ENCODE measurements at regions not wholly inside any gene's neighbourhood (a gene's known extent, or its start where the extent isn't known, plus 50 kb on each side); places are given as distances from the start of the nearest gene placed in this dataset.
"Not testable (repeated sequence)": the region's sequence is repeated elsewhere in the genome, so short reads cannot be mapped to it uniquely, and the experiment has no call there.

GRCh38 chr2:181798022-181798421 lies 93.5 kb upstream of the ITPRID2 start:
- no peaks in the 10 kb centered on the region for H3K4me1 Mint-ChIP-seq (ENCODE audit: low read depth, unreplicated experiment)
- no peak overlapping the region for H3K4me3 Mint-ChIP-seq (ENCODE audit: unreplicated experiment)
- TF ChIP-seq CTCF (IDR thresholded peaks at IDR 0.05; ENCODE audit: partially characterized antibody, unreplicated experiment) = no peak
- H3K36me3 Mint-ChIP-seq (ENCODE audit: unreplicated experiment) = no peaks in the 10 kb centered on the region
- H3K27ac Mint-ChIP-seq (ENCODE audit: unreplicated experiment) = no peak overlapping the region
- H3K9me3 Mint-ChIP-seq (ENCODE audit: unreplicated experiment) = peaks cover under 1% of the 10 kb centered on the region
- H3K27me3 Mint-ChIP-seq (ENCODE audit: unreplicated experiment) = no peaks in the 10 kb centered on the region
- DNase-seq = no peak

- H3K27ac Mint-ChIP-seq (ENCODE audit: unreplicated experiment); H3K4me3 Mint-ChIP-seq (ENCODE audit: unreplicated experiment); DNase-seq; H3K36me3 Mint-ChIP-seq (ENCODE audit: unreplicated experiment); H3K9me3 Mint-ChIP-seq (ENCODE audit: unreplicated experiment); H3K4me1 Mint-ChIP-seq (ENCODE audit: low read depth, unreplicated experiment); H3K27me3 Mint-ChIP-seq (ENCODE audit: unreplicated experiment): not testable (repeated sequence)
Observed at GRCh38 chr2:181802300-181802699, 89.2 kb upstream of the ITPRID2 start.

GRCh38 chr2:181803903-181804799 lies 87.4 kb upstream of the ITPRID2 start:
- H3K4me1 Mint-ChIP-seq (ENCODE audit: low read depth, unreplicated experiment); H3K27me3 Mint-ChIP-seq (ENCODE audit: unreplicated experiment); DNase-seq; H3K4me3 Mint-ChIP-seq (ENCODE audit: unreplicated experiment); H3K9me3 Mint-ChIP-seq (ENCODE audit: unreplicated experiment); H3K27ac Mint-ChIP-seq (ENCODE audit: unreplicated experiment); H3K36me3 Mint-ChIP-seq (ENCODE audit: unreplicated experiment): not testable (repeated sequence)

GRCh38 chr2:181805228-181806038 lies 86.1 kb upstream of the ITPRID2 start:
- Mint-ChIP-seq H3K4me1 (ENCODE audit: low read depth, unreplicated experiment) (no peaks in the 10 kb centered on the region), H3K4me3 (ENCODE audit: unreplicated experiment) (no peak overlapping the region), H3K36me3 (ENCODE audit: unreplicated experiment) (no peaks in the 10 kb centered on the region), H3K27me3 (ENCODE audit: unreplicated experiment) (no peaks in the 10 kb centered on the region), H3K27ac (ENCODE audit: unreplicated experiment) (no peak overlapping the region), H3K9me3 (ENCODE audit: unreplicated experiment) (no peaks in the 10 kb centered on the region)
- no peak for TF ChIP-seq CTCF (IDR thresholded peaks at IDR 0.05; ENCODE audit: partially characterized antibody, unreplicated experiment)
- DNase-seq = no peak

DNA sequence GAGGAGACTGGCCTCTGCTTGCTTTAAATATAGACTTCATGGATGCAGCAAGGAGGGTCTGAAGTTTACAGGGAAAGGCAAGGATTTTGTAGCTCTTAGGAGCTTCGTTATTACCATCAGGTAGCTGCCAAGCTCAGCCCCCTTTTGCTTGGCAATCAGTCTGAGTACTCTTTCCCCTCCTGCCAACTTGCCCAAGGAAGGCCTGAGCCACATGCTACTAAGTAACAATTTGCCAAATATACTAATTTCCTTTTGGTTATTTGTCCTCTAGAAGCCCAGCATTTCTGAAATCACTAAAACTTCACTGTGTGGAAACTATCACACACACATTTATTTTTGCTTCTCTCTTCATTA lies 85.5 kb upstream of the ITPRID2 start:
- Mint-ChIP-seq H3K4me1 (ENCODE audit: low read depth, unreplicated experiment) (no peaks in the 10 kb centered on the region), H3K4me3 (ENCODE audit: unreplicated experiment) (no peak overlapping the region), H3K27ac (ENCODE audit: unreplicated experiment) (no peak overlapping the region), H3K9me3 (ENCODE audit: unreplicated experiment) (no peaks in the 10 kb centered on the region), H3K27me3 (ENCODE audit: unreplicated experiment) (no peaks in the 10 kb centered on the region), H3K36me3 (ENCODE audit: unreplicated experiment) (no peaks in the 10 kb centered on the region)
- TF ChIP-seq CTCF (IDR thresholded peaks at IDR 0.05; ENCODE audit: partially characterized antibody, unreplicated experiment) = no peak
- DNase-seq = no peak

DNA sequence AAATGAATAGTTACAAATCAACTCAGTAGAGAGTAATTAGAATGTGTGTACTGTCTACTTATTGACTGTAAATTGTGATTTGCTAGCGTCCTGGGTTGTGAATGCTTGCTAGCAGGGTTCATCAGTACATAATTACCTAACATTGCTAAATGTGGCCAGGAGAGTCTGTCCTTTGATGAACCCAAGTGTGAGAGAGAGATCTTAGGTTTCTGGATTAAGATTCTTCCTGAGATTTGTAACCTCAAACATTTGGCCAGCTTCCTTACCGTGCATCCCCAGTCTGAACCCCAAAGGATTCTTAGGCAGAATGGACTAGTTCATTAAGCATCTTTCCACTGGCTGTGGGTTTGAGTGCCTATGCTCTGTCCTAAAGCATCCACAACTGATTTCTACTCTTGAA lies 84.0 kb upstream of the ITPRID2 start:
- Mint-ChIP-seq H3K36me3 (ENCODE audit: unreplicated experiment) (no peaks in the 10 kb centered on the region), H3K27ac (ENCODE audit: unreplicated experiment) (no peak overlapping the region), H3K4me3 (ENCODE audit: unreplicated experiment) (no peak overlapping the region), H3K9me3 (ENCODE audit: unreplicated experiment) (no peaks in the 10 kb centered on the region), H3K27me3 (ENCODE audit: unreplicated experiment) (no peaks in the 10 kb centered on the region), H3K4me1 (ENCODE audit: low read depth, unreplicated experiment) (no peaks in the 10 kb centered on the region)
- DNase-seq = no peak
- no peak for TF ChIP-seq CTCF (IDR thresholded peaks at IDR 0.05; ENCODE audit: partially characterized antibody, unreplicated experiment)
